ENCODE measurements at regions not wholly inside any gene's neighbourhood (a gene's known extent, or its start where the extent isn't known, plus 50 kb on each side); places are given as distances from the start of the nearest gene placed in this dataset.

GRCh38 chr15:99477791-99478471, 87.9 kb upstream of the MEF2A start:
- TF ChIP-seq CTCF (IDR thresholded peaks at IDR 0.05) (no peak), POLR2AphosphoS5 (IDR thresholded peaks at IDR 0.05) (no peak), POLR2A (IDR thresholded peaks at IDR 0.05) (no peak)
